ENCODE measurements at regions not wholly inside any gene's neighbourhood (a gene's known extent, or its start where the extent isn't known, plus 50 kb on each side); places are given as distances from the start of the nearest gene placed in this dataset.
A peak's percentile ranks its signal among the peaks of the same experiment; 100 is the strongest.
"Not testable (repeated sequence)": the region's sequence is repeated elsewhere in the genome, so short reads cannot be mapped to it uniquely, and the experiment has no call there.

DNA sequence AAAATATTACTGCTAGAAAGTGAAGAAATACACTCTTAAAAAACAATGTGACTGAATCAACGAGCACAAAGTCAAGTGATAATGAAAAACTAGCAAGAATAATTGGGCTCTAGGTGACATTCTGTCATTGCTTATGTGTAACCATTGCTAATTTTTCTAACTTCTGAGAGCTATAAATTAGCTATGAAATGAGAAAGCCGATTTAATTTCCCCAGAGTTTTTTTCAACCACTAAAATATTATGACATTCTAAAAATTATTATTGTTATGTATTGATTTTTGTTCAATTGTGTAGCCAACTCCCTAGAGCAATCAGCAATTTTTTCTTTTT is 458.6 kb upstream of the ATXN8OS start:
- DNase-seq, result no peak

DNA sequence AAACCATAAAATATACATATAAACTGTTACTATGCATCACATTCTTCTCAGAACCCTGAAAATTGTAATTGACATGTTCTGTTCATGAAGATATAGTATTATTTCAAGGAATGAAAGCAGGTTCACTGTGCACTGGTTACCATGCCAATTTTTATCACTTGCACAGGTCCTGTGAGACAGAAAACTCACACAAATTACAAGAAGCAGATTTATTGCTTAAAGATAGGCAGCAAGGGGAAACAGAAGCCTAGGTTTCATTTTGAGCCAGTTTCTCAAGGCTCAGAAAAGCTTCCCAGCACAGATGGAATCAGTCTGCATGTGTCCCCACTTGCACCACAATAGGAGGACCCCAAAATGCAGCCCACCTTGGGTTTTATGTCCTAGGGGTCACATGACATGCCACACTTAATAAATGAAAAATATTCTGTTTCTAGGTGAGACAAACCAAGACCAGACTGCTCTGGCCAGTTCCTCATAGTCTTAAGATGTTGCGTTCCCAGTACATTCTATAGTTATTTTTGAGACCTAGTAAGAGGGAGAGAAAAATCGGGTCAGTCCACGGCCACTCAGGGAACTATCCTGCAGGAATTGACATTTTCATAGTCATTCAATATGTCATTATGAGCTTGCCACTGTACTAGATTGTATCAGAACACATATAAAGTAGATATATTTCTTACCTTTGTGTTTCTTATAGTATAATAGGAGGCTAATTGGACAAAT is 459.1 kb upstream of the ATXN8OS start:
- no peak for DNase-seq

GRCh38 chr13:69644447-69644846 is 463.2 kb upstream of the ATXN8OS start:
- DNase-seq, result no peak

DNA sequence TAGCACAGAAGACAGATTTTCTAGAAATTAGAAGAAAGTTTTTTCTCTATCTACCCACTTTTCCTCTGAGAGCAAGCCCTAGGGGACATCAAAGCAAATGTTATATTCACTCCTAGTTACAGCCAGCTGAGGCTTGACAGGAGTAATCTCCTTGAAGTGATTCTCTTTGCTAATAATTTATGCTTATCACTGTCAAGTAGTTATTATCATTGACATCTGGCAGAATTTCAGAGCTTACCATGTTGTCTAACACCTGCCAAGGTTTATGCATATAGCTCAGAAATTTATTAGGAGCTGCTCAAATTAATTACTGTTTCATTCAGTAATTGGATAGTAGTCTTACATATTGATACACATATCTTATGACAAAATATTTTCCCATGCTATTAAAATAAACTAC is 465.9 kb upstream of the ATXN8OS start:
- no peak for DNase-seq

DNA sequence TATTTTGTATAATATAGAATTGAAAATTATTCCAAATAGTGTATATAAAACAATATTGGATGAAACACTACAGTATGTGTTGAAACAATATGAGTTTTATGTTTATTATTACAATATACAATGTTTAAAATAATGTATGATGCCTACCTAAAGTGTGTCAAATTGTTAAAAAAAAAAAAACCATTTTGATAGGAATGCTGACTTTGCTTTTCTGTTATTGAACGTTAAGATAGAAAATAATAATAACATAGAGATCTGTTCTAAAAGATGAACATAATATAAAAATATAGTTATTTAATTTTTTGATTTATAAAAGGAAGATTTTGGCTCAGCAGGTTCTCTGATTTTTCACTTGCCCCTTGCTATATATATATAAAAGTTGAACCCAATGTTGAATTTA is 474.6 kb upstream of the ATXN8OS start:
- no peak for DNase-seq

DNA sequence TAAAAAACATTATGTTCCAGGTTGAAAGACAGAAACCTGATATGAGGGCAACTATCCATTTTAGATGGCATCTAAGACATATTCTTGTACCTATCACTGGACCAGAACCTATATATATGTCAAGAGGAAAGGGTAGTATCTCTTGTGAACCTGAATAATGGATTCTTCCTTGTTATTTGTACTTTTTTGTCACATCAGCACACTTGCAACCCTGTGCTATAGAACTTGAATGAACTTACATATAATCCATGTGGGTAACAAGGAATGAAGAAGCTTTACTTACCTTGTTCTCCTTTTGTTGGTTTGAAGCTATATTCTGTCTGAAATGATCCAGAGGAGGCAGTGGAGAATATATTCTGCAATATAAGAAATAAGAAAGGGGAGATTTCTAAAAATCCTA is 483.7 kb upstream of the ATXN8OS start:
- no peak for DNase-seq

DNA sequence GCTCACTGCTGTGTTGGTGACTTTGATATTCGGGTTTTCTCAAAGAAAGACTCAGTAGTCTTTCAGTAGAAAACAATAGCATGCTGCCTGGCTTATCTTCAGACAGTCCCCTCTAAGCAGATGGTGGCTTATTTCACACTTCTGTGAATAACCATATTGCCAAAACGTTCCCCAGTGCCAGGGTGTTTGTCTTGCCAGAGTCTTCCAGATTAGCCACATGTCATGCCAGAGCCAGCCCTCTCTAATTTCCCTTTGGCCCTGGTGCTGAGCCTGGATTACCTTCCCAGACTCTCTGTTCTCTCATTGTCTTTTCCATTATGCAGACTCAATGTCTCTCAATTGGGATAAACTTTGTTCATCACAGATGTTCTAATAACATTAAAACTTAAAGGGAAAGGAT is 488.0 kb upstream of the ATXN8OS start:
- DNase-seq, result no peak

GRCh38 chr13:69618838-69619237 is 488.8 kb upstream of the ATXN8OS start:
- DNase-seq, result no peak

DNA sequence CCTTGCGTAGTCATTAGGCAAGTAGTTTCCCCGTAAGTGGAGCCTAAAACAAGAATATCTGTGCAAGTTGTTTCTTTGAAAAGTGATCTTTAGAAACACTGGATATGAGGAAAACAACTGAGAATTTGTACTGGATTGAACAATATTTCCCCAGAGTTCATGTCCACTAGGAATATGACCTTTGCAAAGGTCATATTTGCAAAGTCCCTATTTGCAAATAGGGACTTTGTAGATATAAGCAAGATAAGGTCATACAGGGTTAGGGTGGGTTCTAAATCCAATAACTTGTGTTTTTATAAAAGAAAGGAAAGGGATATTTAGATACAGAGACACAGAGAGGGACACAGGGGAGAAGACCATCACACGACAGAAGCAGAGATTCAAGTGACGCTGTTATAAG is 489.2 kb upstream of the ATXN8OS start:
- DNase-seq, result no peak

DNA sequence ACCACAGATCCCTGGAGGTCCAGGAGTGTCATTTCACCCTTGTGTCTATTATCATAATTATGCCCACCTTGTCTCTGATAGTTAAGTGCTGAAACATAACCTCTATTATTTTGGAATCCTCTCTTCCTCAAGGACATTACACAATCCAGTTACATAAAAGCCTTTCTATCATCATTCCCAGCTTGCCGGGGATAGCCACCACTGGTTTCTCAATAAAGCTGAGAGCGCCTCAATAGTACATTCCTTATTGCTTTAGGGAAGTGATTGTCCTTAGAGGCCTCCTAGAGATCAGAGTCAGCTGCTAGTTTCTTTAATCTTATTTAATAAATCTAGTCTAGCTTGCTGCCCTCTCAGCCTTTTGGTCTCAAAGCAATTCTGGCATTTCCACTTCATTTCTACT is 490.0 kb upstream of the ATXN8OS start:
- no peak for DNase-seq

DNA sequence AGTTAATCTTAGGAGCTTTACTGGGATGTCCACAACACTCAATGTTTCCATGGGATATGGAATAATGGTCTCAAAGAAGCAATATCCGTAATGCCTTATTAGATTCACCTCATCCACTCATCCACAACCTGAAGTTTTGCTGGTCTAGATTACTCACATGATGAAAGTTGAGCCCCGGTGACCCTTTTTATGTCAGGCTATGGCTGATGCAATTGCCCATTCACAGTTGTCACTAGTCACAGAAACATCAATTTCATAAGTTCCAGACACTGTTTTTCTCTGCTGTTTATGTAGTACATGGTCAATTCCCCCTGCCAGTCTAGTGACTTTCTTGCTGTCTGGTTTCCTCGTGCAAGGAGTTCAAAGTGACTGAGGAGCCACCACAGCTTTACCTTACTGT is 491.2 kb upstream of the ATXN8OS start:
- no peak for DNase-seq

- DNase-seq, result not testable (repeated sequence)
Observed at GRCh38 chr13:69615055-69615454, 492.6 kb upstream of the ATXN8OS start.

GRCh38 chr13:69604698-69605097 is 502.9 kb upstream of the ATXN8OS start:
- no peak for DNase-seq

GRCh38 chr13:69603144-69603853 is 504.3 kb upstream of the ATXN8OS start:
- DNase-seq, result no peak

GRCh38 chr13:69601661-69602060 is 506.0 kb upstream of the ATXN8OS start:
- DNase-seq, result no peak

DNA sequence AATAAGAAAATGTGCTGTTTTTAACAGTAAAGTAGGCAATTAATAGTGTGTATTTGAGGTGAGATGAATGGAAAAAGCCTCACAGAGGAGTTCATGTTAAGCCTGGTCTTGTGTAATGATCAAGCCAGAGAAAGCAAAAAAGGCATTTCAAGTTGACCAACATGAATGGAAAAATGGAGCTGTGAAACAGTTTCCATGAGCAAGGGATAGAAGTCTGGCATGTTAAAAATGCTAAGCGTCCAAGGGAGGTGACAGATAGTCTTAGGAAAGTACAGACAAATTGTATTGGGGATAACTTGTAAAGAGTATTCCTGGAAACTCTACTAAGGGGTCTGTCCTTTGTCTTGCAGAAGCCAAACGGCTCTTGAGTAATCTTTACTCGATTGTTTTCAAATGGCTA is 506.8 kb upstream of the ATXN8OS start:
- DNase-seq, result no peak

DNA sequence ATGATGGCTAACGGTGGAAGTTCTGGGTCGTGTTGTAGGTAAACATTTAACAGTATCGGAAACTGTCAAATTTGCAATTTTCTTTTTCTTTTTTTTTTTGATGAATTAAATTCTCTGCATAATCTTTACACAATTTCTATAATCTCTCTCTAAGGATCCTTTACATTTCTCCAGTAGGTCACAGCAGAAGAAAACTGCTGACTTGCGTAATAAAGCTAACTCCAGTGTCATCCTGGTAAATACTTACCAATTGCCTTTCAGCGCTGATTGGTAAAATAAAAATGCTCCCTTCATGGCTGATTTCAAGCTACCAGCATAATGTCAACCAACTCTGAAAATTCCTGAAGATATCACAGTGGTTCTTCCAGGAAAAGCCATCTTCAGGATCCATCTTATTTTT is 510.5 kb upstream of the ATXN8OS start:
- DNase-seq, result no peak

- no peak for DNase-seq
Observed at GRCh38 chr13:69595181-69595580, 512.4 kb upstream of the ATXN8OS start.

DNA sequence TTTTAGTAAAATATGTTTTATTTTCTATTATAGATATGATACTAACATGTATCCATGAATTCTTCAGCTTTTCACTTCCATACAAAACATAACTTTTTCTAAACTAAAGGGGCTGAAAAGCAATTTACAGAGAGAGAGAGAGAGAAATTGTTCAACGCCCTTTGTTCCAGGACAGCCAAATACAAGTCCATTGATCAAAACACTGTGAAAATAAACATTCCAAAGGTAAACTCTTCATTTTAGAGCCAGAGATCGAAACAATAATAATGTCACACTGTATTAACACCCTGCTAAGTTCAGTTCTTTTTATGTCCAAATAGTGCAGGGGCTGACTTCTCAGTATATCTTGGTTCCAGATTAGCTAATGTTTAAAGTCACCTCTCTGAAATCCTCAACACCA is 516.2 kb upstream of the ATXN8OS start:
- no peak for DNase-seq

DNA sequence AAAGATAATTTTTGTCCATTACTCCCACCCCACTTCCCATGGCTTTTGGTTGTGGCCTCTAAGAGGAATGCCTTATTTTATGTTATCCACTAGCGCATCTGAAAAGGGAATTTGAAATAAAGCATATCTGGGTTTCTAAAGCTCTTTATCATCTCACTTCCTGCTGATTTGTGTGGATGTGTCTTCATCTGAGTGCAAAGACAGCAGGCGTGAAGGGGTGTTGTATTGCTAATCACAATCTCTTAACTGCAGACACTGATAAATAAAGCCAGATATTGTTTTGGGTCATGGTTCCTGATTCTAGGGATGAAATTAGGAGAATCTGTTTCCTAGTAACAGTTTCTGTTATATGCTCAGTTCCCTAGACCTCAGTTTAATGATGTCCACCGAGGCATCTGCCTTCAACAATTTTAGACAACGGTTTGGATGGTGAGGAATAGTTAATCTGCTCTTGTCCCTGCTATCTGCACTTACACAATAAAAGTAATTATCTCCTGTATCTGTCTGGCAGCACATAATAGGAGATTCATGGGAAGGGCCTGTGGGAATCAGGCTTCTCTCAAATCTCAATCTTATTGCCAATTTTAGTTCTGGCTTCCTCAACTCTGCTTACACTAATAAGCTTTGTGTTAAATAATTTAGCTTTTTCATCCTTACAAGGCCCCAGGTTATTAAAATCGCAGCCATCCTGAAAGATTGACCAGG is 517.9 kb upstream of the ATXN8OS start:
- no peak for DNase-seq

DNA sequence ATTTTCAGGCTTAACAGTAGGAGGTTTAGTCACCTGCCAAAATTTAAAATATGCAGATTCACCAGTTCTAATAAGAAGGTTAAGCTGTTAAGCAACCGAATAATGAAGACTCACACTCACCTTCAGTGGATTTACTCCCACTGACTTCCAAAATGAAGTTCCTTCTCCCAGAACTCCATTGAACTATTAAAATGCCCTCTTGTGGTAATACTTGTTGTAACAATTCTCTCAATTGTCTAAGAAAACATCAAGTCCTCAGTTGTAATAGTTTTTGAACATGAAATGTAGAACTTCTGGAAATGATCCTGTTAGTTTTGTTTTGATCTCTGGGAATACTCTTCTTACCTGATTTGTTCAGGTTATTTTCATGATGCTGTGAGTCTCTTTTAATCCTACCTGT is 522.0 kb upstream of the ATXN8OS start:
- DNase-seq, result no peak

DNA sequence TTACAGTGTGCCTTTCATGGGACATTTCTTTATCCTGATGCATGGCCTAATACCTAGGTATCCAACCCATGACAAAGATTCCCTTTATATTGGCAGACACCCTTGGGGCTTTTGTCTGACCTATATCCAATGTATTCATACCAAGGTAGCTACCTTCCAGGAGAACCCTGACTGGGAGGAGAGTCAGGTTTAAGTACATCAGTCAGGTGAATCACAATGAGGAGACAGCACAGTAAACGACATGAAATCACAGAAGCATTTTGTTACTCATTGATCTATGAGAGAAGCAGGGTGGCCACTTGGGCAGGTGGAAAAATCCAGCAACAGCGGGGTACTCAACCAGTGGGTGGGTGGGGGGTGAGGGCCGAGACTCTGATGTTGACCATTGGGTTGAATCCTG is 527.4 kb upstream of the ATXN8OS start:
- no peak for DNase-seq

- DNase-seq, result peak in 1 of 2 experiments; percentile 16
Observed at GRCh38 chr13:69579351-69579750, 528.3 kb upstream of the ATXN8OS start.

GRCh38 chr13:69571606-69572323 is 535.9 kb upstream of the ATXN8OS start:
- no peak for DNase-seq
